HG03045 (cell line): ENCODE measurements at regions not wholly inside any gene's neighbourhood (a gene's known extent, or its start where the extent isn't known, plus 50 kb on each side); places are given as distances from the start of the nearest gene placed in this dataset.
"Not testable (repeated sequence)": the region's sequence is repeated elsewhere in the genome, so short reads cannot be mapped to it uniquely, and the experiment has no call there.

Source experiments
- ATAC-seq: cut with Tn5 transposase; IDR thresholded peaks from one replicate; pipeline ENCODE4 v1.9.1; 2021; ENCODE audit warnings: mild to moderate bottlenecking, moderate library complexity; ENCODE audit not compliant: unreplicated experiment

DNA sequence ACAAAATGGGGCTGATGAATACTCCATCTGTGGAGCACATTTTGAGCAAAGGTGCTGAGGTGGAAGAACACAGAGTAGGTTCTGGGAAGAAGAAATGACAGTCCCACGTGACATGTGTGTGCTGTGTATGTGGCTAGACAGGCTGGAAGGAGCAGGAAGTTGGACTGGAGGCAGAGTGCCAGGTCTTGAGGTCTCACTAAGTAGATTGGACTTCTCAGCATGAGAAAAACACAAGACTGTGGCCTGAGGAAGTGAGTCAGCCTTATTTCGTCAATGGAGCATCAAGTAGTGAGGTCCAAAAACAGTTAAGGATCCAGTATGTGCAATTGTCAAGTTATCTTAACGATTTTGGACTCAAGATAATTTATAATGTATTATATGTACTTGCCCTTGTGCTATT is 736.5 kb downstream of the KCNJ2 start:
- ATAC-seq = no peak

DNA sequence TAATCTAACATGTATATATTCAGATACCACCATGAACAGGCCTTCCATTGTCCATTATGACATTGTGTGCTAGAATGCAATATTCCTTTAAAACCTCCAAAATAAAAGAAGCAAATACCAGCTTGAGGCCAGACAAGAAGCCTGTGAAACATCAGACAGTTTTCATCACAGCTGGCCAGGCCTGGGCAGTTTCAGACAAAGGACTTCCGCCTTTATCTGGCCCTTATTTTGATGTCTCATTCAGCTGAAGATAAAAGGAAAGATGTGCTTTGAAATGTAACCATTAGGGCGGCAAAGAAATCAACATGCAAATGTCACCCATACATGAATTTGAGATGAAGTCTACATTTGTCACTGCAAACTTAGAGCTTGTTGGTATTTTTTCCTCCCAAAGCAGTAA is 737.5 kb downstream of the KCNJ2 start:
- no peak for ATAC-seq

GRCh38 chr17:70912716-70913485 is 743.6 kb downstream of the KCNJ2 start:
- ATAC-seq = no peak

- ATAC-seq = no peak
Observed at GRCh38 chr17:70916469-70916868, 747.1 kb downstream of the KCNJ2 start.

GRCh38 chr17:70919241-70919640 is 749.9 kb downstream of the KCNJ2 start:
- ATAC-seq = no peak

DNA sequence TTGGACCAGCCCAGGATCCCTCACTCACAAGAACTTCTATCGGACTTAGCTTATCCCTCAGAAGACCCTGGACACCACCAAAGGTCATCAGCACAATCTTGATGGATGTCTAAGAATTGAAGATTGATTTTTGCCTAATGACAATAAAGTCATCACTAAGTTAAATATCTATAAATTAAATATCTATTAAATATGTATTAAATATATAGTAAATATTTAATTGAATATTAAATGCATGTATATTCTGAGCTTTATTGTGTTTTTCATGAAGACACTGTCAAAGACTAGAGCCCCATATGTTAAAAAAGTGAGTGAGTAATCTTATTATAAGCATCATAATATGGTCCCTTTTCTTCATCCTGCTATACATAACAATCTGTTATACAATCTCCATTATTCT is 751.1 kb downstream of the KCNJ2 start:
- ATAC-seq = no peak

DNA sequence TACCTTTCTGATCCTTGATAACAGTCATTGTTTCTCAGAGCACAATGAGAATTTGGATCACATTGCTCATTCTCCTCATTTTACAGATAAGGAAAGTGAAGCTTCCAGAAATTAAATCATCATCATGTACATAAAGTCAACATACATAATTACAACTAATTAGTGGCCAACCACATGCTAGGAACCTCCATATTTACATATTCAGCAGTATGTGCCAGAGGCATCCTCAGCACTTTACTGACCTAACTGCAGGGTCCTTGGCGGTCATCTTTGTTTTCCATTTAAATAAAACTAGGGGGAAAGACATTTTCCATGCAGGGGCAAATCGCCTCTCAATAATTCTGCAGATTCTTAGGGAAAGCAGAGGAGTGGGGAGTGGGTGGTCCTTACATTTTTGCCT is 752.9 kb downstream of the KCNJ2 start:
- no peak for ATAC-seq

- ATAC-seq = no peak
Observed at GRCh38 chr17:70924776-70925175, 755.4 kb downstream of the KCNJ2 start.

GRCh38 chr17:70929226-70929625 is 759.9 kb downstream of the KCNJ2 start:
- ATAC-seq = no peak

DNA sequence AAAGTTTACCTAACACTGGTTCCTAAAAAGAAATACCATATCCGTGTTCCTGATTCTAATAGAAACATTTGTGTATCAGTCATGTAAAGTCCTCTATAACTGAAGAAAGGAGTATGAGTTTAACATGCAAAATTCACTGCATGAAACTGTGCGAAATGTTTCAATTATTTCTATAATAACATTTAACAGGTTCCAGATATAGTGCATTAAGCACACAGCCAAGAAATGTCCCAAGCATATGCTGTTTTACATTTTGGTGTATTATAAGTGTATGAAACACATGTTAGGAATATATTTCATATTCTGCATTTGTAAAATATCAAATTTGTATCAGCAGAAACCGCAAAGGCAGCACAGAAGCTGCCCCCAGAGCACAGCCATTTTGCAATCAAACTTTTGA is 764.9 kb downstream of the KCNJ2 start:
- no peak for ATAC-seq

GRCh38 chr17:70934835-70935234 is 765.5 kb downstream of the KCNJ2 start:
- no peak for ATAC-seq

GRCh38 chr17:70936724-70937123 is 767.4 kb downstream of the KCNJ2 start:
- no peak for ATAC-seq

- ATAC-seq = no peak
Observed at GRCh38 chr17:70938336-70938735, 769.0 kb downstream of the KCNJ2 start.

DNA sequence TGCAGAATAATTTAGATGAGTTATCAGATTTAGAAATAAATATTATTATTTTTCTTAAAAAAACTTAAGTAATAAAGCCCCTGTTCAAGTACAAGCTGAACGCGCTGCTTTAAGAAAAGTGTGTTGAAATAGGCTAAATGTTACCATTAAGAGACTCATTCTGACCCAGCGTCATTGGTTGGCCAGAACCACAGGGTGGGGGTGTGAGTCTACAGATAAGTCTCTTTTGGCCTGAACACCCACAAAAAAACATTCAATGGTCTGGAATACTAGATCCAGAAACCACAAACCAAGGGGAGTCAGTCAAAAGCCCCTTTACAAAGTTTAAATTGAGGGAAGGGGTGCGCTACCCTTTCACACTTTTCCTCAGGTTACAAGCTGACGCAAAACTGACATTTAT is 776.1 kb downstream of the KCNJ2 start:
- no peak for ATAC-seq

DNA sequence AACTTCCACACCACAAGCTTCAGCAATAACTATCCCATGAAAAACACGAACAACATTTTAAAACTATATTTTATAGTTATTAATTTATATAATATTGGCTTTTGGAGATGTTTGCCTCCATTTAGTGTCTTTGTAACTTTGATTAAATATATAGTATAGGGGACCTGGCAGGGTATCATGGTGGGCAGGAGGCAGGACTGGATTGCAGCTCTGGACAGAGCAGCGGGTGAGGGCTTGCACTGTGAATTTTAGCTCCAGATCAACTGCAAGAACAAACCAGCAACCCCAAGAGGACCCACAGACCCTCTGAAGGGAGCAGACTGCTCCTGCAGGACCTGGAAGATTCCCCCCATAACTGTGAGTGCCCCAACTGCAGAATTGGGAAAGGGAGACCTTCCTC is 777.9 kb downstream of the KCNJ2 start:
- ATAC-seq = no peak

GRCh38 chr17:70947636-70948565 is 778.6 kb downstream of the KCNJ2 start:
- no peak for ATAC-seq

DNA sequence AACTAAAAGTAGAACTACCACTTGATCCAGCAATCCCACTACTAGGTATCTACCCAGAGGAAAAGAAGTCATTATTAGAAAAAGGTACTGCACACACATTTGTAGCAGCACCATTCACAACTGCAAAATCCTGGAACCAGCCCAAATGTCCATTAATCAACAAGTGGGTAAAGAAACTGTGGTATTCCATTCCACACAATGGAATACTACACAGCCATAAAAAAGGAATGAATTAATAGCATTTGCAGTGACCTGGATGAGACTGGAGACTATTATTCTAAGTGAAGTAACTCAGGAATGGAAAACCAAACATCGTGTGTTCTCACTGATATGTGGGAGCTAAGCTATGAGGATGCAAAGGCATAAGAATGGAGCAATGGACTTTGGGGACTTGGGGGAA is 783.8 kb downstream of the KCNJ2 start:
- not testable (repeated sequence) for ATAC-seq

DNA sequence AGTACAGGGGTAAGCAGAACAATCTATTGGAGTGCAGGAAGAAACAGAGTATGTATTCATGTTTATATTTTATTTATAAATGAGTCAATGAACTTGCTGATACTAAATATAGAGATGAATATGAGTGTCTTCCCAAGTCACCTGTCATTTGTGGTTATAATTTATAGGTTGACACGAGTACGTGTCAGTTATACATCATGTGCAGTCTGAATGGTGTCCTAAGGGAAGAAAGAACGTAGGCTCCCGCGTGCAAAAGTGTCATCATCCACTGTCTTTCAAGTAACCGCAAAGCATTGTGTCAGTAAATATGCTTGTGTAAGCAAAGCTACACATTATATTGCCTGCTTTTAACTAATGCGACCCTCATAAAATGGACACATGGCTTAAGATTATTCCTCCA is 786.1 kb downstream of the KCNJ2 start:
- ATAC-seq = no peak

DNA sequence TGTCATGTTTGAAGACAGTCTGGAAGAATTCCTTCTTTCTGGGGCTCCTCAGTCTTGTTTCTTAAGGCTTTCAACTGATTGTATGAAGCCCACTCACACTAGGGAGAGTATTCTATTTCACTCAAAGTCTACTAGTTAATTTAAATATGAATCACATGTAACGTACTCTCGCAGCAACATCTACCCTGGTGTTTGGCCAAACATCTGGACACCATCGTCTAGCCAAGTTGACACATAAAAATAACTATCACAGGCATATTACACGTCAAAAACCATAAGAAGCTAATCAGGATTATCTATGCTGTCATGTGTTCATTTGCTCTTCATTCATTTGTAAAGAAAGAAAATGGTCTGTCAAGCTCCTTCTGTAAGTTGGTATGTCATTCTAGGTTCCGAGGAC is 787.4 kb downstream of the KCNJ2 start:
- no peak for ATAC-seq

DNA sequence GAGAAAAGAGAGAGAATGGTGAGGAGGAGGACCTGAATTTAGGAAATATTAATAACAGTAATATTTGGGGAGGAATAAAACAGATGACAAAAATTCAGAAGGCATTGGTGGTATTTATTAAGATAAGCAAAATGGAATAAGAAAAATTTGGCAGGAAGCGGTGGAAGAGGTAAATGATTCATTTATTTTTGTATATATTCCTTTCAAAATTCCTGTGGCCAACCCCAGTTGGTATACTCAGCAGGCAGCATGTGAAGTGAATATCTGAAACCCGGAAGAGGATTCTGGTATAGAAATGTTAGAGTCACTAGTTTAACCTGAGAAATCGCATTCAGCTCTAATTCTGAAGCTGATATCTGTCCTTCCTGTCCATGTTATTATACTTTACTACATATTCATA is 792.0 kb downstream of the KCNJ2 start:
- no peak for ATAC-seq

DNA sequence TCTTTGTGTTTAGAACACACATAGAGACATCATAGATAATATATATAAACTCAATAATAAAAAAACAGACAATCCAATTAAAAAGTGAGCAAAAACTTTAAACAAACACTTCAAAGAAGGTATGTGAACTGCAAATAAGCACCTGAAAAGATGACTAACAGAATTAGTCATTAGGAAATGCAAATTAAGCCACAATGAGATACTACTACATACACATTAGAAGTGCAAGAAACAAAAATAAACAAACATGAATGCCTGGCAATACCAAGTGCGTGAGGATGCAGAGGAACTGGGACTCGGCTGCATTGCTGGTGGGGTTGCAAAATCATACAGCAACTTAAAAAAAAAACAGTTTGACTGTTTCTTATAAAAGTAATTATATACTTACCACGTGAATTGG is 799.0 kb downstream of the KCNJ2 start:
- no peak for ATAC-seq

DNA sequence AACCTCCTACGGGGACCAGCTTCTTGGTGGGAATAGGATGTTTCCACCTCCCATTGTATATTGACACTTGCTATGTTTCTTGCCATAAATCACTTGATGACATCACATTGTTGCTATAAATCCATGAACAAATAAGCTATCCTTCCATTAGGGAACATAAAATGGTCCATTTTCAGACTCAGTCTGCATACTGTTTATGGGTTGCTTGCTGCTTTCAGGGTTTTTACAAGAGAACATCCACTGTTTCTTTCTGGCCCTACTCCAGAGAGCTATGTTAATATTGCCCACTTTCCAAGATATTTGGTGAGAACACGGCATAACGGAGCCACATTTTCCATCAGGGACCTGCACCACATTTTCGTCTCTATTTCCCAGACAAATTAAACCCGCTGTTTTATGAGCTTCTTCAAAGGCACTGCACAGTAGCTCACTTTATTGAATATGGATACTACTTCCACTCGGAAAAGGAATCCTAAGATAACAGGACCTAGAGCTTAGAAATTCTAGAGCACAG is 800.2 kb downstream of the KCNJ2 start:
- no peak for ATAC-seq
